Epithelial cell of proximal tubule (primary cell): ENCODE measurements at regions not wholly inside any gene's neighbourhood (a gene's known extent, or its start where the extent isn't known, plus 50 kb on each side); places are given as distances from the start of the nearest gene placed in this dataset.

Experiments used
- DNase-seq: peaks from one replicate; pipeline ENCODE4 v3.0.0-alpha.2; 2011; ENCODE audit warnings: low read depth
- H3K4me3 ChIP-seq: 2 replicates; pipeline ENCODE4 v1.5.1; 2011; ENCODE audit warnings: low read depth, mild to moderate bottlenecking, low read length
- CTCF ChIP-seq: conservative IDR thresholded peaks from 2 replicates; pipeline ENCODE4 v1.5.1; 2012; ENCODE audit warnings: low read depth, mild to moderate bottlenecking, low read length

- no peak for DNase-seq
- no peak for TF ChIP-seq CTCF
- H3K4me3 ChIP-seq = no peak overlapping the region
Measured at GRCh38 chr16:59749662-59750336, 1015.7 kb upstream of the GOT2 start.

- H3K4me3 ChIP-seq = no peak overlapping the region
- DNase-seq = no peak
- no peak for TF ChIP-seq CTCF
Measured at GRCh38 chr16:59748531-59748930, 1014.4 kb upstream of the GOT2 start.

- no peak for DNase-seq
- TF ChIP-seq CTCF = no peak
- H3K4me3 ChIP-seq = no peak overlapping the region
Measured at GRCh38 chr16:59743504-59743903, 1009.4 kb upstream of the GOT2 start.

GRCh38 chr16:59740858-59741257 lies 1006.7 kb upstream of the GOT2 start:
- no peak for DNase-seq
- no peak overlapping the region for H3K4me3 ChIP-seq
- TF ChIP-seq CTCF = no peak

GRCh38 chr16:59737274-59737673 lies 1003.2 kb upstream of the GOT2 start:
- H3K4me3 ChIP-seq = no peak overlapping the region
- no peak for TF ChIP-seq CTCF
- DNase-seq = no peak

GRCh38 chr16:59733321-59733720 lies 999.2 kb upstream of the GOT2 start:
- no peak overlapping the region for H3K4me3 ChIP-seq
- TF ChIP-seq CTCF = no peak
- DNase-seq = no peak

GRCh38 chr16:59729613-59730012 lies 995.5 kb upstream of the GOT2 start:
- no peak overlapping the region for H3K4me3 ChIP-seq

More at GRCh38 chr16:59729613-59730012, 995.5 kb upstream of the GOT2 start:
- TF ChIP-seq CTCF = no peak
- DNase-seq = no peak
